MCF 10A (cell line): ENCODE measurements at regions not wholly inside any gene's neighbourhood (a gene's known extent, or its start where the extent isn't known, plus 50 kb on each side); places are given as distances from the start of the nearest gene placed in this dataset.

Source experiments
- BruUV-seq: library from RNA; stranded (reverse); fragments of 400-500 nt; replicated peaks from 2 replicates; lab custom pipeline; 2021; lab: Mats Ljungman, UMichigan
- CTCF ChIA-PET: fragments of 300-600 bp; sonication (Branson Sonifier 250); formaldehyde crosslinking; extraction: SDS; loops from one replicate; lab custom pipeline; 2021; ENCODE audit warnings: antibody characterized with exemption, inconsistent platforms; lab: Yijun Ruan, JAX
- POLR2A ChIA-PET: fragments of 300-600, 350-650 bp; sonication (Branson Sonifier 250); formaldehyde crosslinking; extraction: SDS; loops from one replicate; lab custom pipeline; 2020; ENCODE audit warnings: antibody characterized with exemption, inconsistent platforms; lab: Yijun Ruan, JAX
- DNase-seq: peaks from one replicate; pipeline ENCODE4 v3.0.0-alpha.2; 2018; ENCODE audit not compliant: unreplicated experiment
- H3K27ac Mint-ChIP-seq: one replicate; pipeline ENCODE4 v1.8.0; 2022; ENCODE audit warnings: mild to moderate bottlenecking, low read depth, mixed read lengths; ENCODE audit not compliant: unreplicated experiment
- H3K27me3 Mint-ChIP-seq: one replicate; pipeline ENCODE4 v1.8.0; 2022; ENCODE audit warnings: mixed read lengths; ENCODE audit not compliant: insufficient read depth, unreplicated experiment
- H3K36me3 Mint-ChIP-seq: one replicate; pipeline ENCODE4 v1.8.0; 2022; ENCODE audit warnings: mild to moderate bottlenecking, moderate library complexity, mixed read lengths; ENCODE audit not compliant: insufficient read depth, unreplicated experiment
- H3K4me1 Mint-ChIP-seq: one replicate; pipeline ENCODE4 v1.8.0; 2022; ENCODE audit warnings: mixed read lengths; ENCODE audit not compliant: insufficient read depth, unreplicated experiment
- H3K4me3 Mint-ChIP-seq: one replicate; pipeline ENCODE4 v1.8.0; 2022; ENCODE audit warnings: mild to moderate bottlenecking, moderate library complexity, mixed read lengths; ENCODE audit not compliant: unreplicated experiment
- H3K9me3 Mint-ChIP-seq: one replicate; pipeline ENCODE4 v1.8.0; 2022; ENCODE audit warnings: mixed read lengths; ENCODE audit not compliant: unreplicated experiment
- CTCF ChIP-seq: fragments of 200-600 bp; IDR thresholded peaks from one replicate; pipeline ENCODE4 v1.8.0; 2022; ENCODE audit warnings: antibody characterized with exemption, mild to moderate bottlenecking; ENCODE audit not compliant: unreplicated experiment
- intact Hi-C: fragments of 100-400 bp; cut with micrococcal nuclease; formaldehyde crosslinking; loops from 2 replicates; pipeline ENCODE4 v1.14.1; 2022

GRCh38 chr6:66161546-66162108 lies 454.6 kb upstream of the EYS start:
- intact Hi-C loops, result no loop called here
- no TSS peak for BruUV-seq
- Mint-ChIP-seq H3K27me3 (no peaks in the 10 kb centered on the region), H3K36me3 (no peaks in the 10 kb centered on the region), H3K9me3 (peaks cover 23% of the 10 kb centered on the region), H3K4me1 (no peaks in the 10 kb centered on the region), H3K27ac (no peak overlapping the region), H3K4me3 (no peak overlapping the region)
- DNase-seq, result no peak
- POLR2A ChIA-PET, result no interaction called here
- CTCF ChIA-PET, result interaction anchor here (0.6 to 0.7 kb wide), 2 partner anchors 72 to 576 kb away, joined by 3 to 4 read pairs; no protein-coding TSS in a partner anchor
- no peak for TF ChIP-seq CTCF

GRCh38 chr6:66159937-66160336 lies 452.9 kb upstream of the EYS start:
- no TSS peak for BruUV-seq
- no peaks in the 10 kb centered on the region for H3K36me3 Mint-ChIP-seq
- DNase-seq, result no peak
- intact Hi-C loops, result no loop called here
- no peaks in the 10 kb centered on the region for H3K4me1 Mint-ChIP-seq
- H3K4me3 Mint-ChIP-seq, result no peak overlapping the region
- POLR2A ChIA-PET, result no interaction called here
- TF ChIP-seq CTCF, result no peak
- no peaks in the 10 kb centered on the region for H3K27me3 Mint-ChIP-seq
- H3K27ac Mint-ChIP-seq, result no peak overlapping the region
- CTCF ChIA-PET, result no interaction called here
- H3K9me3 Mint-ChIP-seq, result peaks cover 23% of the 10 kb centered on the region

GRCh38 chr6:66153247-66153646 lies 446.2 kb upstream of the EYS start:
- POLR2A ChIA-PET, result no interaction called here
- DNase-seq, result no peak
- intact Hi-C loops, result no loop called here
- no peak overlapping the region for H3K4me3 Mint-ChIP-seq
- no peak for TF ChIP-seq CTCF
- no peaks in the 10 kb centered on the region for H3K9me3 Mint-ChIP-seq
- CTCF ChIA-PET, result no interaction called here
- BruUV-seq, result no TSS peak
- no peak overlapping the region for H3K27ac Mint-ChIP-seq
- no peaks in the 10 kb centered on the region for H3K4me1 Mint-ChIP-seq
- no peaks in the 10 kb centered on the region for H3K27me3 Mint-ChIP-seq
- peaks cover 6% of the 10 kb centered on the region for H3K36me3 Mint-ChIP-seq

- H3K27me3 Mint-ChIP-seq, result no peaks in the 10 kb centered on the region
- CTCF ChIA-PET, result interaction anchor here (0.8 kb wide), 1 partner anchor 10 kb away, joined by 3 read pairs; no protein-coding TSS in a partner anchor
- BruUV-seq, result no TSS peak
- POLR2A ChIA-PET, result no interaction called here
- peaks cover 6% of the 10 kb centered on the region for H3K36me3 Mint-ChIP-seq
- no peak for TF ChIP-seq CTCF
- no peak overlapping the region for H3K27ac Mint-ChIP-seq
- no peak overlapping the region for H3K4me3 Mint-ChIP-seq
- no peak for DNase-seq
- no peaks in the 10 kb centered on the region for H3K4me1 Mint-ChIP-seq
- intact Hi-C loops, result no loop called here
- H3K9me3 Mint-ChIP-seq, result peaks cover 5% of the 10 kb centered on the region
These were observed 442.1 kb upstream of the EYS start for GRCh38 chr6:66149132-66149531.
